ENCODE measurements at regions not wholly inside any gene's neighbourhood (a gene's known extent, or its start where the extent isn't known, plus 50 kb on each side); places are given as distances from the start of the nearest gene placed in this dataset.

DNA sequence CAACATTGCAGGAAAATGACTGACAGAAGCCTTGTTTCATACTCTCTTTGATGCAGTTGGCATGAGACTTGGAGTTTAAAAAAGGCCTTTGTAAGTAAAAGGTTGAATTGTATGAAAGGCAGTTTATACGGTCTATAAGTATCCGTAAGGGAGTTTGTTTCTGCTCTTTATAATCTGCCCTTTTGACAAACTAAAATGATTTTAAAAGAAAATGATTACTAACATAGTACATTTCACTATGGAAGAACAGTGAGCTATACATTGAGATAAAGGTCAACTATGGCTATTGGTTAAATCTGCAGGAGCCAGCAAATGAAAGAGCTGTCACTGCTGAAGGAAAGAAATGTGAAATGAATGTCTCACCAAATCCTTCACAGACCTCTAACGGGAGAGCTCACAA, 296.1 kb upstream of the SLITRK6 start:
- no peak overlapping the region for H3K27ac Mint-ChIP-seq
- H3K4me3 Mint-ChIP-seq, result no peak overlapping the region
- intact Hi-C loops (cut with micrococcal nuclease), result no loop called here
- ChIA-PET POLR2A (no interaction called here), CTCF (no interaction called here)
- ATAC-seq, result no peak
- no peak for DNase-seq
- no peaks in the 10 kb centered on the region for H3K36me3 Mint-ChIP-seq (ENCODE audit: low read depth)
- H3K9me3 Mint-ChIP-seq, result peaks cover 3% of the 10 kb centered on the region
- H3K27me3 Mint-ChIP-seq, result no peaks in the 10 kb centered on the region
- no peaks in the 10 kb centered on the region for H3K4me1 Mint-ChIP-seq (ENCODE audit: low read depth)
- TF ChIP-seq, protein P1, sequence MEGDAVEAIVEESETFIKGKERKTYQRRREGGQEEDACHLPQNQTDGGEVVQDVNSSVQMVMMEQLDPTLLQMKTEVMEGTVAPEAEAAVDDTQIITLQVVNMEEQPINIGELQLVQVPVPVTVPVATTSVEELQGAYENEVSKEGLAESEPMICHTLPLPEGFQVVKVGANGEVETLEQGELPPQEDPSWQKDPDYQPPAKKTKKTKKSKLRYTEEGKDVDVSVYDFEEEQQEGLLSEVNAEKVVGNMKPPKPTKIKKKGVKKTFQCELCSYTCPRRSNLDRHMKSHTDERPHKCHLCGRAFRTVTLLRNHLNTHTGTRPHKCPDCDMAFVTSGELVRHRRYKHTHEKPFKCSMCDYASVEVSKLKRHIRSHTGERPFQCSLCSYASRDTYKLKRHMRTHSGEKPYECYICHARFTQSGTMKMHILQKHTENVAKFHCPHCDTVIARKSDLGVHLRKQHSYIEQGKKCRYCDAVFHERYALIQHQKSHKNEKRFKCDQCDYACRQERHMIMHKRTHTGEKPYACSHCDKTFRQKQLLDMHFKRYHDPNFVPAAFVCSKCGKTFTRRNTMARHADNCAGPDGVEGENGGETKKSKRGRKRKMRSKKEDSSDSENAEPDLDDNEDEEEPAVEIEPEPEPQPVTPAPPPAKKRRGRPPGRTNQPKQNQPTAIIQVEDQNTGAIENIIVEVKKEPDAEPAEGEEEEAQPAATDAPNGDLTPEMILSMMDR (IDR thresholded peaks at IDR 0.05), result no peak

DNA sequence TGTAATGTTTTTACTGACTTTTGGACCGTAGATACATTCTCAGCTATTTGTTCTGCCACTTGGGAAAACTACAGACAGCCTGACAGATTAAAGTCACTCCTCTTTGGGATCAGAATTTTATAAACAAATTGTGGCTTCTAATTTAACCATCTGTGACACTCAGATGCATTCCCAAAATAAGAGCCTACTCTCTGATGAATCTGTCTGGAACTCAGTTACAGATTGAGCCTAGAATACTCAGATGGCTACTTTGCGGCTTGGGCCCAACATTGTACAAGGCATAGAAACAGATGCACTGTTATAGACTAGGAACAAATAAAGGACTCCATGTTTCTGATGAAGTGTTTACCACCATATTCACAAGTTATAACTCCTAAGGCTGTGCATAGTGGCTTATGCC, 291.0 kb upstream of the SLITRK6 start:
- H3K9me3 Mint-ChIP-seq, result peaks cover 5% of the 10 kb centered on the region
- ATAC-seq, result no peak
- ChIA-PET CTCF (no interaction called here), POLR2A (no interaction called here)
- H3K27me3 Mint-ChIP-seq, result no peaks in the 10 kb centered on the region
- no peaks in the 10 kb centered on the region for H3K4me1 Mint-ChIP-seq (ENCODE audit: low read depth)
- H3K27ac Mint-ChIP-seq, result no peak overlapping the region
- no peak overlapping the region for H3K4me3 Mint-ChIP-seq
- intact Hi-C loops (cut with micrococcal nuclease), result no loop called here
- no peak for DNase-seq
- H3K36me3 Mint-ChIP-seq (ENCODE audit: low read depth), result no peaks in the 10 kb centered on the region
- TF ChIP-seq, protein P1 (IDR thresholded peaks at IDR 0.05), result no peak

DNA sequence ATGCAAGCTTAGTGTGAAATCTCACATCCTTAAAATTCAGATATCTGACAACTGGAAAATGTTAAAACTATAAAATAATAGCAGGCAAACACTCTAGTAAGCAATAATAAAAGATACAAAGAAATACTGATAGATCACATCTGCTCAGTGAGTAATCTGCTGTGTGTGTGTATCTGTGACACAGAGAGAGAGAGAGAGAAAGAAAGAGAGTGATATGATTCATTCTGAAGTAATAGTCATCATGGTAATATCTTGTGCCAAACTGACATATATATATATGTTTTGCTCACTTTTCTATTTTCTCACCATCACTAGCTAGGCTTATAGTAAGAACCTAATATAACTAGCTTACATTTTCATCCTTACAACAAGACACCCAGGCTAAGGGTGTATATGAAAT, 288.0 kb upstream of the SLITRK6 start:
- no peaks in the 10 kb centered on the region for H3K4me1 Mint-ChIP-seq (ENCODE audit: low read depth)
- H3K27ac Mint-ChIP-seq, result no peak overlapping the region
- peaks cover 5% of the 10 kb centered on the region for H3K9me3 Mint-ChIP-seq
- DNase-seq, result no peak
- no peaks in the 10 kb centered on the region for H3K36me3 Mint-ChIP-seq (ENCODE audit: low read depth)
- ChIA-PET CTCF (no interaction called here), POLR2A (no interaction called here)
- no peak overlapping the region for H3K4me3 Mint-ChIP-seq
- no peak for ATAC-seq
- H3K27me3 Mint-ChIP-seq, result no peaks in the 10 kb centered on the region
- intact Hi-C loops (cut with micrococcal nuclease), result no loop called here
- TF ChIP-seq, protein P1 (IDR thresholded peaks at IDR 0.05), result no peak

DNA sequence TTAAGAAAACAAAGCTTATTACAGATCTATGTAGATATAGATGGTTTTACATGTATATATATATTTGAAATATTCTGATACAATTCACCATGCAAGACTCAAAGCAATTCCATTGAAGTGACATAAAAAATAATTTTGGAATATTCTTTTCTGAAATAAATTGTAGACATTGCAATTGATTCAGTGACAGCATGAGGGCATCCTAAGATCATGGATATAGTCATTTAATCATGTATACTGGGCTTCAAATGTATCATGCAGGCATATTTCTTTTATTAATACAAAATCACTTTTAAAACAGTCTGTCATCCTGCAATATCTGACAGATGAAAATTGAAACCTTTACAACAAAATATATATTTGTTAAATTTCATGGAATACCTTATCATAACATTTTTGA, 286.7 kb upstream of the SLITRK6 start:
- CTCF ChIA-PET, result no interaction called here

DNA sequence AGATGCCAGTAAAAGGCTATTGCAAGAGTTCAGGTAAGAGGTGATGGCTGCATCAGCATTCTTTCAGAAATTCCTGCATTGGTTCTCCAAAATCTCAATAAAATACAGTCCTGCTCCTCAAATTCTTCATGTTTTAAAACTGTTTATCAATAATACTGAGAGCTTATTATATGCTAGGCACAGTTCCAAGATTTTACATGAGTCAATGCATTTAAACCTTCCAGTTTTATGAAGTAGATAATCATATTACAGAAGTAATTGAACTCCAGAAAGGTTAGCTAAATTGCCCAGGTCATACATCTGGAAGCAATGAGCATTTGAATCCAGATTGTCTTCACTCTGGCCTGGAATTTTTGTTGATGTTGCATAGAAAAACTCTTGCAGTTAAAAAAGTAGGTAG, 282.9 kb upstream of the SLITRK6 start:
- no peak for DNase-seq
- Mint-ChIP-seq H3K4me1 (ENCODE audit: low read depth) (no peaks in the 10 kb centered on the region), H3K36me3 (ENCODE audit: low read depth) (no peaks in the 10 kb centered on the region), H3K4me3 (no peak overlapping the region), H3K27ac (no peak overlapping the region), H3K27me3 (no peaks in the 10 kb centered on the region), H3K9me3 (no peaks in the 10 kb centered on the region)
- intact Hi-C loops (cut with micrococcal nuclease), result no loop called here
- POLR2A ChIA-PET, result no interaction called here
- TF ChIP-seq, protein P1 (IDR thresholded peaks at IDR 0.05), result no peak
- ATAC-seq, result no peak
- CTCF ChIA-PET, result no interaction called here

More for the DNA sequence above, 286.7 kb upstream of the SLITRK6 start:
- intact Hi-C loops (cut with micrococcal nuclease), result no loop called here
- TF ChIP-seq, protein P1 (IDR thresholded peaks at IDR 0.05), result no peak
- no peaks in the 10 kb centered on the region for H3K27me3 Mint-ChIP-seq
- no peak for DNase-seq
- H3K27ac Mint-ChIP-seq, result no peak overlapping the region
- H3K4me1 Mint-ChIP-seq (ENCODE audit: low read depth), result no peaks in the 10 kb centered on the region
- POLR2A ChIA-PET, result no interaction called here
- ATAC-seq, result no peak
- H3K36me3 Mint-ChIP-seq (ENCODE audit: low read depth), result no peaks in the 10 kb centered on the region
- no peak overlapping the region for H3K4me3 Mint-ChIP-seq
- peaks cover 3% of the 10 kb centered on the region for H3K9me3 Mint-ChIP-seq

Measured in activated CD8-positive, alpha-beta T cell treated with anti-CD3 and anti-CD28 coated beads for 36 hours (primary cell).